Left ventricle myocardium inferior (tissue), 1 donor: ENCODE measurements at regions not wholly inside any gene's neighbourhood (a gene's known extent, or its start where the extent isn't known, plus 50 kb on each side); places are given as distances from the start of the nearest gene placed in this dataset.

Experiments
- DNase-seq: peaks from one replicate; pipeline ENCODE4 v3.0.0-alpha.2; 2020
- H3K27ac ChIP-seq: fragments of 200-600 bp; replicated peaks from 2 replicates; pipeline ENCODE4 v1.8.0; 2021
- H3K27me3 ChIP-seq: fragments of 200-600 bp; 2 replicates; pipeline ENCODE4 v1.8.0; 2021; ENCODE audit warnings: low read depth
- H3K36me3 ChIP-seq: fragments of 200-600 bp; 2 replicates; pipeline ENCODE4 v1.8.0; 2021
- H3K4me1 ChIP-seq: fragments of 200-600 bp; 2 replicates; pipeline ENCODE4 v1.8.0; 2021
- H3K4me3 ChIP-seq: fragments of 200-600 bp; 2 replicates; pipeline ENCODE4 v1.8.0; 2021; ENCODE audit warnings: mild to moderate bottlenecking, moderate library complexity
- H3K9me3 ChIP-seq: fragments of 200-600 bp; replicated peaks from 2 replicates; pipeline ENCODE4 v1.8.0; 2021
- intact Hi-C: fragments of 100-400 bp; cut with micrococcal nuclease; formaldehyde crosslinking; loops from one replicate; pipeline ENCODE4 v1.11.0; 2022
- TF ChIP-seq, protein P1 (sequence below): fragments of 200-600 bp; IDR thresholded peaks from 2 replicates; pipeline ENCODE4 v1.8.0; 2021; ENCODE audit warnings: antibody characterized with exemption, mild to moderate bottlenecking, borderline replicate concordance
- donor health status: DM: no; HTN: yes; CAD: no; lungs with severe emphysema.

- no peaks in the 10 kb centered on the region for H3K9me3 ChIP-seq
- peak overlapping the region; percentile 84 for H3K27ac ChIP-seq
- peaks cover 54% of the 10 kb centered on the region for H3K4me1 ChIP-seq
- H3K27me3 ChIP-seq = no peaks in the 10 kb centered on the region
- no peak overlapping the region for H3K4me3 ChIP-seq
- DNase-seq = no peak
- no peaks in the 10 kb centered on the region for H3K36me3 ChIP-seq
- intact Hi-C loops = loop anchor here (10.0 kb wide), 2 partner anchors 66 to 166 kb away; no protein-coding TSS in a partner anchor
- TF ChIP-seq, protein P1, sequence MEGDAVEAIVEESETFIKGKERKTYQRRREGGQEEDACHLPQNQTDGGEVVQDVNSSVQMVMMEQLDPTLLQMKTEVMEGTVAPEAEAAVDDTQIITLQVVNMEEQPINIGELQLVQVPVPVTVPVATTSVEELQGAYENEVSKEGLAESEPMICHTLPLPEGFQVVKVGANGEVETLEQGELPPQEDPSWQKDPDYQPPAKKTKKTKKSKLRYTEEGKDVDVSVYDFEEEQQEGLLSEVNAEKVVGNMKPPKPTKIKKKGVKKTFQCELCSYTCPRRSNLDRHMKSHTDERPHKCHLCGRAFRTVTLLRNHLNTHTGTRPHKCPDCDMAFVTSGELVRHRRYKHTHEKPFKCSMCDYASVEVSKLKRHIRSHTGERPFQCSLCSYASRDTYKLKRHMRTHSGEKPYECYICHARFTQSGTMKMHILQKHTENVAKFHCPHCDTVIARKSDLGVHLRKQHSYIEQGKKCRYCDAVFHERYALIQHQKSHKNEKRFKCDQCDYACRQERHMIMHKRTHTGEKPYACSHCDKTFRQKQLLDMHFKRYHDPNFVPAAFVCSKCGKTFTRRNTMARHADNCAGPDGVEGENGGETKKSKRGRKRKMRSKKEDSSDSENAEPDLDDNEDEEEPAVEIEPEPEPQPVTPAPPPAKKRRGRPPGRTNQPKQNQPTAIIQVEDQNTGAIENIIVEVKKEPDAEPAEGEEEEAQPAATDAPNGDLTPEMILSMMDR = no peak
These were observed 87.5 kb upstream of the TGFBR2 start for GRCh38 chr3:30518872-30519271.

DNA sequence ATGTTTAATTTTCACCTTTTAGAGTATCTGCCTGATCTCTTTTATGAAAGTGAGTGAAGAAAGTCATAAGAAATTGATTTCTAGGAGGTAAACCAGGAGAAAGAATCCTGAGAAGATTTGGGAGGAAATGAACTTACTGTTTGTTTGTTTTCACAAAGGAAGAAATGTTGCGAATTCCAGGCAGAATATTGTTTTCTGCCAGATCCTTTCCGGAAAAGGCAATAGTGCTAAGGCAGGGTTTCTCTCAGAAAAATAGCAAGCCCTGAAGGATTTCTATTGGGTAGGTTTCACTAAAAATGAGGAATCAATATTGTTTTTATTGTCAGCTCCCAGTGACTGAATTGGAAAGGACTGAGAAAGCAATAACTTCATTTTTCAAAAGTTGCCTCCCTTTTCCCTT, 85.7 kb upstream of the TGFBR2 start:
- no peaks in the 10 kb centered on the region for H3K36me3 ChIP-seq
- no peak for DNase-seq
- H3K4me1 ChIP-seq = peaks cover 63% of the 10 kb centered on the region
- no peaks in the 10 kb centered on the region for H3K9me3 ChIP-seq
- H3K27me3 ChIP-seq = no peaks in the 10 kb centered on the region
- intact Hi-C loops = no loop called here
- no peak overlapping the region for H3K4me3 ChIP-seq
- H3K27ac ChIP-seq = peak overlapping the region; percentile 84
- TF ChIP-seq, protein P1 = no peak

DNA sequence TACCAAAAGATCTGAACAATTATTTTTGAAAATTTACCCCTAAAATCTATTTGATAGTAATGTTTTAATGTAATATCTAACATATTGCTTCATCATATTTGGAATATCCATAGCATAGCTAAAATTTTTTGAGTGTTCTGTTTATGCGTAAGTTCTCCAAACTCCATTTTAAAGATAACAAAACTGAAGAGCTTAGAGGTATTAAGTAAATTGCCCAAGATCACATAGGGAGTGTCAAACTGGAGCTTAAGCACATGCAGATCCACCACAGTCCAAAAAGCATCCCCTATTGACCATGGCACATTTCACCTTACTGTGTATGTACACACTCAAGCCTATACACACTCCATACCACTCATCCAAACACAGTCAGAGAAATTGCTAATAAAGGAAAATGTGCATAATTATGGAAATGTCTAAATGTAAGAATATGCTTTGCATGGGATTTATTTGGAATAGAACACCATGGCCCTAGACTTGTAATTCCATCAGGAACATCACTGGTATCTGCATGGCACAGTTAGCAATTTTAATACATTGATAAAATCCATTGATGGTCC, 85.2 kb upstream of the TGFBR2 start:
- peaks cover 63% of the 10 kb centered on the region for H3K4me1 ChIP-seq
- no peak for DNase-seq
- no peaks in the 10 kb centered on the region for H3K9me3 ChIP-seq
- intact Hi-C loops = no loop called here
- H3K27ac ChIP-seq = peak overlapping the region; percentile 84
- TF ChIP-seq, protein P1 = no peak
- H3K27me3 ChIP-seq = no peaks in the 10 kb centered on the region
- H3K36me3 ChIP-seq = no peaks in the 10 kb centered on the region
- no peak overlapping the region for H3K4me3 ChIP-seq

DNA sequence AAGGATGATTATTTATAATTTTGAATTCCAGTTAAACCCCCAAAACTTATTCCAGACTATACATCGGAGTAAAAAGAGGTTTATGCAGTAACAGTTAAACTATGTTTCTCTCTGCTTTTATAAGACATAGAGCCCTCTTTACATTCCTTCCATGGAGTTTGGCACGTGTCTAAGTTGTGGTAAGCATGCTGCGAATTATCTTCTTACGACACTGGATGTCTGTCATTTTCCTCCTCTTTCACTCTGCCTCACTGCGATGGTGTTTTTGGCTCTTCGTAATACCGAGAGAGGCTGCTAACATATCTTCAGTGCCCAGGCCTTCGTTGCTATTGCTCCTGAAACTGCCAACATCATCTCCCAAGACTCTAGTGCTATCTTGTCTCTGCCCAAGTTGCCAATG, 83.9 kb upstream of the TGFBR2 start:
- intact Hi-C loops = no loop called here
- no peak overlapping the region for H3K27ac ChIP-seq
- TF ChIP-seq, protein P1 = no peak
- no peak for DNase-seq
- H3K27me3 ChIP-seq = no peaks in the 10 kb centered on the region
- H3K9me3 ChIP-seq = no peaks in the 10 kb centered on the region
- H3K4me1 ChIP-seq = peaks cover 62% of the 10 kb centered on the region
- no peaks in the 10 kb centered on the region for H3K36me3 ChIP-seq
- no peak overlapping the region for H3K4me3 ChIP-seq

GRCh38 chr3:30523366-30523765, 83.0 kb upstream of the TGFBR2 start:
- DNase-seq = no peak
- intact Hi-C loops = no loop called here
- TF ChIP-seq, protein P1 = no peak
- Histone ChIP-seq H3K36me3 (no peaks in the 10 kb centered on the region), H3K4me3 (no peak overlapping the region), H3K9me3 (no peaks in the 10 kb centered on the region), H3K4me1 (peaks cover 62% of the 10 kb centered on the region), H3K27ac (no peak overlapping the region), H3K27me3 (no peaks in the 10 kb centered on the region)
